ENCODE measurements at regions not wholly inside any gene's neighbourhood (a gene's known extent, or its start where the extent isn't known, plus 50 kb on each side); places are given as distances from the start of the nearest gene placed in this dataset.

DNA sequence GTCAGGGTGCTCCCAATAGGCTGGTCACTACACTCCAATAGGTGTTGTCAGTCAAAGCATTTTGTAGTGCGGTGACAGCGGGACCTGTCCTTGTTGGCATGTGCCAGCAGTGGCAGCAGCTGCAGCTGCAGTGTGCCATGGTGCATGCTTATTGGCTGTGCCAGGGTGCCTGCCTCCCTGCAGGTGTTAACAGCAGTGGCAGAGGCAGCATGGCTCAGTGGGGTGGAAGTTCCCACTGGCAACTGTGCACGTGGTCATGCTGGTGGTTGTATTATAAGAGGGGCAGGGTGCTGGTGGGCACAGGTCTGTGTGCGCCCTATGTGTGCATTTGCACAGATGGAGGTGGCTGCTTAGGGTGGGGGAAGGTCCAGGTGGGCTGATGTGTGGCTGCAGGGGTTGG lies 133.7 kb upstream of the EDIL3 start:
- ChIA-PET CTCF (ENCODE audit: low intra/inter-chr PET ratio, low total read pairs) (no interaction called here), POLR2A (no interaction called here)
- Histone ChIP-seq H3K79me2 (ENCODE audit: insufficient read depth, low read length) (no peaks in the 10 kb centered on the region), H3K4me1 (ENCODE audit: insufficient read depth, low read length) (no peaks in the 10 kb centered on the region), H3K27ac (ENCODE audit: extremely low read length, insufficient read depth, low read length) (no peak overlapping the region), H3K9me3 (ENCODE audit: low read length) (no peaks in the 10 kb centered on the region), H3K4me2 (ENCODE audit: low read depth, low read length) (no peak overlapping the region), H4K20me1 (ENCODE audit: insufficient read depth, low read length) (no peaks in the 10 kb centered on the region), H3K27me3 (ENCODE audit: control insufficient read depth in 1 of 2, insufficient read depth in 2 of 2, low read length in 2 of 2) (no peaks in the 10 kb centered on the region), H2AFZ (ENCODE audit: low read length) (no peak overlapping the region), H3K4me3 (replicated peaks in 1 of 3; ENCODE audit: insufficient read depth in 1 of 3, low read depth in 2 of 3, low read length in 3 of 3) (no peak overlapping the region), H3K9ac (ENCODE audit: insufficient read depth, low read depth, low read length) (no peak overlapping the region), H3K36me3 (replicated peaks in 1 of 2; ENCODE audit: control insufficient read depth in 1 of 2, insufficient read depth in 2 of 2, low read length in 2 of 2) (no peaks in the 10 kb centered on the region)
- FAIRE-seq (no peak), ATAC-seq (no peak), DNase-seq (ENCODE audit: low spot score) (no peak)
- intact Hi-C loops (cut with micrococcal nuclease; ENCODE audit: unreplicated experiment) = no loop called here
- in situ Hi-C loops (cut with HindIII; ENCODE audit: extremely low pct_ligation_motif_present, low pct_unique_long_range_greater_than_20kb) = no loop called here
- WGBS (ENCODE audit: low lambda C conversion rate) = 79% methylated on average over 2 of the region's 4 CpGs
- BruUV-seq (replicated peaks) = no TSS peak
- no peak for TF ChIP-seq ZNF224 (CRISPR knock-in tag; IDR thresholded peaks at IDR 0.05)
- peak; percentile 36; the same call in 1 of the 2 replicates for TF ChIP-seq MNT (IDR thresholded peaks at IDR 0.05)
- no peak for TF ChIP-seq FOXO4 (CRISPR knock-in tag; conservative IDR thresholded peaks at IDR 0.05)
- no peak for TF ChIP-seq POLR2AphosphoS2 (IDR thresholded peaks at IDR 0.05; ENCODE audit: low read depth, low read length)
- TF ChIP-seq ZFP37 (CRISPR knock-in tag; IDR thresholded peaks at IDR 0.05; ENCODE audit: borderline replicate concordance) = no peak

DNA sequence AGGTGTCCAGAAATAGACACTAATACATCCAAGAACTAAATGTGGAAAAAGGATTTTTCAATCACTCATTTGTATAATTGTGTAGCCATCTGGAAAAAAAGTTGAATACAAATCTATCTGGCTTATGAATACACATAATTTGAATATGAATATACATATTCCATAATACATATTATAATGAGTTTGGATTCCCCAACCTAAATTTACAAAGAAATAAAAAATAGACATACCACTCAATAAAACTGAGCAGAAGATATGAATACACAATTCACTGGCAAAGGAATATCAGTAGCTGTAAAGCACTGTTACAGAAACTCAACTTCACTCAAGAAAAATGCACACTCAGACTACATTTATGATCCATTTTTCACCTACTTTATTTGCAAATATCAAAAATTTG lies 121.9 kb upstream of the EDIL3 start:
- no TSS peak for BruUV-seq (replicated peaks)
- Histone ChIP-seq H3K4me2 (ENCODE audit: low read depth, low read length) (no peak overlapping the region), H3K27ac (ENCODE audit: extremely low read length, insufficient read depth, low read length) (no peak overlapping the region), H4K20me1 (ENCODE audit: insufficient read depth, low read length) (no peaks in the 10 kb centered on the region), H3K4me1 (ENCODE audit: insufficient read depth, low read length) (no peaks in the 10 kb centered on the region), H3K27me3 (ENCODE audit: control insufficient read depth in 1 of 2, insufficient read depth in 2 of 2, low read length in 2 of 2) (no peaks in the 10 kb centered on the region), H3K79me2 (ENCODE audit: insufficient read depth, low read length) (no peaks in the 10 kb centered on the region), H2AFZ (ENCODE audit: low read length) (no peak overlapping the region), H3K4me3 (replicated peaks in 1 of 3; ENCODE audit: insufficient read depth in 1 of 3, low read depth in 2 of 3, low read length in 3 of 3) (no peak overlapping the region), H3K36me3 (replicated peaks in 1 of 2; ENCODE audit: control insufficient read depth in 1 of 2, insufficient read depth in 2 of 2, low read length in 2 of 2) (no peaks in the 10 kb centered on the region), H3K9me3 (ENCODE audit: low read length) (no peaks in the 10 kb centered on the region), H3K9ac (ENCODE audit: insufficient read depth, low read depth, low read length) (no peak overlapping the region)
- intact Hi-C loops (cut with micrococcal nuclease; ENCODE audit: unreplicated experiment) = no loop called here
- in situ Hi-C loops (cut with HindIII; ENCODE audit: extremely low pct_ligation_motif_present, low pct_unique_long_range_greater_than_20kb) = no loop called here
- no peak for TF ChIP-seq SNRNP70 (IDR thresholded peaks at IDR 0.05; ENCODE audit: low read depth, low read length)
- no peak for TF ChIP-seq MAF1 (CRISPR knock-in tag; IDR thresholded peaks at IDR 0.05; ENCODE audit: borderline replicate concordance)
- no peak for TF ChIP-seq NCOA2 (CRISPR knock-in tag; IDR thresholded peaks at IDR 0.05)
- no peak for TF ChIP-seq ZNF503 (CRISPR knock-in tag; IDR thresholded peaks at IDR 0.05)
- TF ChIP-seq SNAI1 (CRISPR knock-in tag; IDR thresholded peaks at IDR 0.05; ENCODE audit: borderline replicate concordance) = no peak
- no peak for TF ChIP-seq RFXANK (CRISPR knock-in tag; IDR thresholded peaks at IDR 0.05)
- no peak for TF ChIP-seq PAX8 (CRISPR knock-in tag; IDR thresholded peaks at IDR 0.05; ENCODE audit: borderline replicate concordance)
- no peak for TF ChIP-seq ZNF672 (CRISPR knock-in tag; IDR thresholded peaks at IDR 0.05)
- no peak for TF ChIP-seq ZSCAN21 (CRISPR knock-in tag; IDR thresholded peaks at IDR 0.05; ENCODE audit: borderline replicate concordance)
- no peak for ATAC-seq
- no peak for FAIRE-seq
- CTCF ChIA-PET (ENCODE audit: low intra/inter-chr PET ratio, low total read pairs) = no interaction called here
- no peak for DNase-seq (ENCODE audit: low spot score)
- POLR2A ChIA-PET = no interaction called here

All from HepG2 (cell line).